Endodermal cell (in vitro differentiated cells): ENCODE measurements at regions not wholly inside any gene's neighbourhood (a gene's known extent, or its start where the extent isn't known, plus 50 kb on each side); places are given as distances from the start of the nearest gene placed in this dataset.

ENCODE experiments used
- DNase-seq: peaks from one replicate; pipeline ENCODE4 v3.0.0-alpha.2; 2017
- H3K27ac ChIP-seq: 2 replicates; pipeline ENCODE4 v1.5.1; 2013; ENCODE audit warnings: mild to moderate bottlenecking, low read depth, low read length, moderate library complexity
- H3K27me3 ChIP-seq: 2 replicates; pipeline ENCODE4 v1.6.1; 2013; ENCODE audit warnings: mild to moderate bottlenecking, low read length, moderate library complexity; ENCODE audit not compliant: insufficient read depth, control insufficient read depth, poor library complexity, severe bottlenecking
- H3K36me3 ChIP-seq: 2 replicates; pipeline ENCODE4 v1.7.0; 2013; ENCODE audit warnings: mild to moderate bottlenecking, low read length, moderate library complexity; ENCODE audit not compliant: control insufficient read depth, insufficient read depth
- H3K4me1 ChIP-seq: one replicate; pipeline ENCODE4 v1.7.0; 2013; ENCODE audit warnings: low read length; ENCODE audit not compliant: control insufficient read depth, insufficient read depth
- H3K4me3 ChIP-seq: 2 replicates; pipeline ENCODE4 v1.5.1; 2013; ENCODE audit warnings: mild to moderate bottlenecking, low read length, moderate library complexity
- H3K9ac ChIP-seq: 2 replicates; pipeline ENCODE4 v1.6.1; 2013; ENCODE audit warnings: mild to moderate bottlenecking, low read length, moderate library complexity; ENCODE audit not compliant: poor library complexity, severe bottlenecking; ENCODE audit errors: extremely low read depth
- H3K9me3 ChIP-seq: 2 replicates; pipeline ENCODE4 v1.6.1; 2013; ENCODE audit warnings: mild to moderate bottlenecking, low read length, moderate library complexity; ENCODE audit not compliant: control insufficient read depth
- H3K27ac Mint-ChIP-seq: 2 replicates; pipeline ENCODE4 v1.8.0; 2020; ENCODE audit warnings: mixed read lengths
- H3K27me3 Mint-ChIP-seq: 2 replicates; pipeline ENCODE4 v1.8.0; 2021; ENCODE audit warnings: mild to moderate bottlenecking, mixed read lengths; ENCODE audit not compliant: insufficient read depth
- H3K36me3 Mint-ChIP-seq: 2 replicates; pipeline ENCODE4 v1.8.0; 2020; ENCODE audit warnings: low read depth, mixed read lengths
- H3K4me1 Mint-ChIP-seq: 2 replicates; pipeline ENCODE4 v1.8.0; 2020; ENCODE audit warnings: mixed read lengths
- H3K4me3 Mint-ChIP-seq: 2 replicates; pipeline ENCODE4 v1.8.0; 2020; ENCODE audit warnings: mild to moderate bottlenecking, moderate library complexity, mixed read lengths
- H3K9me3 Mint-ChIP-seq: 2 replicates; pipeline ENCODE4 v1.8.0; 2020; ENCODE audit warnings: mild to moderate bottlenecking, mixed read lengths
- WGBS, 2 experiments: methylation state at CpG; one replicate each; pipeline versions ENCODE4 v1.1.5 to v1.1.7; 2013; ENCODE audit warnings: missing lambda C conversion rate in 2 of 2, mixed read lengths in 1 of 2; ENCODE audit not compliant: insufficient coverage in 1 of 2, insufficient read length in 1 of 2; 5-methylcytosine and 5-hydroxymethylcytosine counted together
- TF ChIP-seq, protein P1 (sequence below): fragments of 200-600 bp; sonication (generic); conservative IDR thresholded peaks from 2 replicates; pipeline ENCODE4 v1.5.0; 2021; ENCODE audit warnings: antibody characterized with exemption, mild to moderate bottlenecking

DNA sequence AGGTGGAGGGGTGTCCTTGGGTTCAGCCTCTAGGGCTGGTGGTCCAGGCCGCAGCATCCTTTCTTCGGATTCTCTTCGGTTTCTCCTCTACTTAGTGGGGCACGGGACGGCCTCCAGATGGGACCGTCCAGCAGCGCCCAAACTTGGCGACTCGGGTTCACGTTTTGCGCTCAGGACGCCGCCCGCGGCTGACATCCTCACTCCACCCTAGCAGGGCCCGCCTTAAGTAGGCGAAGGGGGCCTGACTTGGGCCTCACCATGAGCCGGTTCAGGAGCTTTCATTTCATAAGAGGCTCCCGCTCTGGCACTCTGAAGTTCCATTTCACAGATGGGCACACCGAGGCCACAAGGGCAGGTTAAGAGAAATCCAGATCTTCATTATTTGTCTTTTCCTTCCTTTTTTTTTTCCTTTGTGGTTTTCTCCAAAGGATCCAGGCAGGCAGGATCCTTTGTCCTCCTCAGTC, 141.2 kb downstream of the SEC14L1 start:
- Histone ChIP-seq H3K9ac (peak overlapping the region; percentile 60), H3K27me3 (peaks cover 27% of the 10 kb centered on the region), H3K27ac (no peak overlapping the region), H3K36me3 (no peaks in the 10 kb centered on the region), H3K4me3 (peak overlapping the region; percentile 87), H3K9me3 (no peaks in the 10 kb centered on the region), H3K4me1 (no peaks in the 10 kb centered on the region)
- Mint-ChIP-seq H3K4me1 (peaks cover 30% of the 10 kb centered on the region), H3K27me3 (peaks cover 31% of the 10 kb centered on the region), H3K36me3 (peaks cover 5% of the 10 kb centered on the region), H3K9me3 (no peaks in the 10 kb centered on the region), H3K4me3 (peak overlapping the region; percentile 78), H3K27ac (peak overlapping the region; percentile 83)
- 24 to 29% methylated on average over 19 to 20 of the region's 20 CpGs for WGBS, 2 experiments
- TF ChIP-seq, protein P1, sequence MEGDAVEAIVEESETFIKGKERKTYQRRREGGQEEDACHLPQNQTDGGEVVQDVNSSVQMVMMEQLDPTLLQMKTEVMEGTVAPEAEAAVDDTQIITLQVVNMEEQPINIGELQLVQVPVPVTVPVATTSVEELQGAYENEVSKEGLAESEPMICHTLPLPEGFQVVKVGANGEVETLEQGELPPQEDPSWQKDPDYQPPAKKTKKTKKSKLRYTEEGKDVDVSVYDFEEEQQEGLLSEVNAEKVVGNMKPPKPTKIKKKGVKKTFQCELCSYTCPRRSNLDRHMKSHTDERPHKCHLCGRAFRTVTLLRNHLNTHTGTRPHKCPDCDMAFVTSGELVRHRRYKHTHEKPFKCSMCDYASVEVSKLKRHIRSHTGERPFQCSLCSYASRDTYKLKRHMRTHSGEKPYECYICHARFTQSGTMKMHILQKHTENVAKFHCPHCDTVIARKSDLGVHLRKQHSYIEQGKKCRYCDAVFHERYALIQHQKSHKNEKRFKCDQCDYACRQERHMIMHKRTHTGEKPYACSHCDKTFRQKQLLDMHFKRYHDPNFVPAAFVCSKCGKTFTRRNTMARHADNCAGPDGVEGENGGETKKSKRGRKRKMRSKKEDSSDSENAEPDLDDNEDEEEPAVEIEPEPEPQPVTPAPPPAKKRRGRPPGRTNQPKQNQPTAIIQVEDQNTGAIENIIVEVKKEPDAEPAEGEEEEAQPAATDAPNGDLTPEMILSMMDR, result peak; percentile 6
- peak; percentile 83 for DNase-seq

DNA sequence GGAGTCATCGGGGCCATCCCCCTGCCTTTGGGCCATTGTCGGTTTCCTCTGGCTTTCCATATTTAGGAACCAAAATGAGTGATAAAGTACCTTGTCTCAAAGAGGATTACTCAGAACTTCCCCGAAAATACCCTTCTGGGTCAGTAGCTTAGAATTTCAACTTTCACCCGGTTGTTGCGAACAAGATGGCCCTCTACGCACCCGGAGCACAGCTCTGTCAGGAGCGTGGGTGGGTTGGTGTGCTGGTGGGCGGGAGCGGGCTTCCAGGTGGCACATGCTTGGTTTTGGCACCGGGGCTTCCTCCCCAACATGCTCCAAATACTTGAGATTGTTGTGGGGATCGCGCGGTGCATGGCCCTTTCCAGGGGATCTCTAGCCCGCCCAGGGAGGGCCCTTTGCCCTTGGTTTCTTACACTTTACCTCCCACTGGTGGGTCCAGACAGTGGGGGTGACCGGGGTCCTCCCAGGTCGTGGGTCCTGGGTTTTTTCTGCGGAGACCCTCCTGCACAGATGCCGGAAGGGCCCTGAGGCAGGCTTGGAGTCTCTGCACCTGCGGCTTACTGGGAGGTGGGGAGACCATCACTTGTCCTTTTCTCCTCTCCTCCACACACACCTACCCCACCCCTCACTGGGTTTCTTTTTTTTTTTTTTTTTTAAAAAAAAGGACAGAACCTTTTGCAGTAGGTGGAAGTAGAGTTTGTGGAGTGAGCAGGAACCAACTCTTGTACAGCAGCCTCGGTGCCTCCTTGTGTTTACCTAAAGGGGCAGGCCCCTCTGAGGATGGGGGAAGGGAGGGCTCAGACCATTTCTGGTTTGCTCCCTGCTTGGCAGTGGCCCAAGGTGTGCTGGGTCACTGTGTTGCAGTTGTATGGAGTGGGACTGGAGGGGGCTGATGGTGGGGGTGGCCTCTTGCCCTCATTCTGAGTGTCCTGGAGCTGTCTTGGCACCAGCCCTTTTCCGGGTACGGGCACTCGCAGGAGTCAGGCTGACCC, 142.1 kb downstream of the SEC14L1 start:
- Mint-ChIP-seq H3K4me3 (peak overlapping the region; percentile 78), H3K9me3 (no peaks in the 10 kb centered on the region), H3K36me3 (peaks cover 5% of the 10 kb centered on the region), H3K27me3 (peaks cover 28% of the 10 kb centered on the region), H3K4me1 (peaks cover 37% of the 10 kb centered on the region), H3K27ac (no peak overlapping the region)
- Histone ChIP-seq H3K27me3 (peaks cover 27% of the 10 kb centered on the region), H3K27ac (no peak overlapping the region), H3K9ac (no peak overlapping the region), H3K4me3 (peak overlapping the region; percentile 87), H3K36me3 (no peaks in the 10 kb centered on the region), H3K9me3 (no peaks in the 10 kb centered on the region), H3K4me1 (peaks cover 4% of the 10 kb centered on the region)
- TF ChIP-seq, protein P1, result no peak
- DNase-seq, result peak; percentile 81
- WGBS, 2 experiments, result 74 to 90% methylated on average over 7 to 24 of the region's 24 CpGs

DNA sequence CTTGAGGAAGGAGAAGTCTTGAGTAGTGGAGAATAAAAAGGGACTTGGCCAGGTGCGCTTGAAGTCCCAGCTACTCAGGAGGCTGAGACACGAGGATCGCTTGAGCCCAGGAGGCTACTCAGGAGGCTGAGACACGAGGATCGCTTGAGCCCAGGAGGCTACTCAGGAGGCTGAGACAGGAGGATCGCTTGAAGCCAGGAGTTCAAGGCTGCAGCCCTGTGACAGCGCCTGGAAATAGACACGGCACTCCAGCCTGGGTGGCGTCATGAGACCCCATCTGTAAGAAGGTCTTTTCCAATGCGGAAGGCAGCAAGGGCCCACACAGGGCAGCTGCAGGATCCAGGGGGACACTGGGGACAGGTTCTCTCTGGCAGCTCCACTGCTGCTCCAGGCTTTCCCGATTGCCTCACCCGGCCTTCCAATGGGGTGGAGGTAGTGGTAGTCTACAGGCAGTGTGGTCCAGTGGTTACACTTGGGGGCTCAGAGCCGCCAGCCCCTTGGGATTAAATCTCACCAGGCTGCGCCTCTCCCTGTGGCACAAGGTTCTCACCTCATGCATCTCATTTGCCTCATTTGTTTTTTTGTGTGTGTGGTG, 143.4 kb downstream of the SEC14L1 start:
- Mint-ChIP-seq H3K36me3 (peaks cover 5% of the 10 kb centered on the region), H3K4me3 (no peak overlapping the region), H3K27ac (no peak overlapping the region), H3K27me3 (peaks cover 25% of the 10 kb centered on the region), H3K9me3 (no peaks in the 10 kb centered on the region), H3K4me1 (peaks cover 49% of the 10 kb centered on the region)
- Histone ChIP-seq H3K27me3 (peaks cover 26% of the 10 kb centered on the region), H3K4me1 (peaks cover 5% of the 10 kb centered on the region), H3K9me3 (no peaks in the 10 kb centered on the region), H3K27ac (no peak overlapping the region), H3K36me3 (no peaks in the 10 kb centered on the region), H3K9ac (no peak overlapping the region), H3K4me3 (no peak overlapping the region)
- TF ChIP-seq, protein P1, result no peak
- no peak for DNase-seq
- WGBS, 2 experiments, result 92% methylated on average over 10 to 14 of the region's 14 CpGs
